ENCODE measurements at regions not wholly inside any gene's neighbourhood (a gene's known extent, or its start where the extent isn't known, plus 50 kb on each side); places are given as distances from the start of the nearest gene placed in this dataset.
"Not testable (repeated sequence)": the region's sequence is repeated elsewhere in the genome, so short reads cannot be mapped to it uniquely, and the experiment has no call there.

GRCh38 chr16:64343820-64344443 lies 777.9 kb downstream of the CDH11 start:
- DNase-seq, result not testable (repeated sequence)

- peak in 1 of 2 experiments; percentile 28 for DNase-seq
Observed at GRCh38 chr16:64343061-64343819, 778.6 kb downstream of the CDH11 start.

GRCh38 chr16:64341336-64341735 lies 780.5 kb downstream of the CDH11 start:
- DNase-seq, result not testable (repeated sequence)

GRCh38 chr16:64339052-64339770 lies 782.7 kb downstream of the CDH11 start:
- DNase-seq, result no peak

- DNase-seq, result no peak
Observed at GRCh38 chr16:64321881-64322280, 800.0 kb downstream of the CDH11 start.

- DNase-seq, result no peak
Observed at GRCh38 chr16:64321066-64321465, 800.8 kb downstream of the CDH11 start.

- DNase-seq, result no peak
Observed at GRCh38 chr16:64317601-64318000, 804.3 kb downstream of the CDH11 start.

- no peak for DNase-seq
Observed at GRCh38 chr16:64313726-64314125, 808.1 kb downstream of the CDH11 start.

GRCh38 chr16:64312980-64313379 lies 808.9 kb downstream of the CDH11 start:
- no peak for DNase-seq

- DNase-seq, result no peak
Observed at GRCh38 chr16:64312292-64312691, 809.6 kb downstream of the CDH11 start.

- DNase-seq, result no peak
Observed at GRCh38 chr16:64311241-64311640, 810.6 kb downstream of the CDH11 start.

GRCh38 chr16:64309398-64310110 lies 812.3 kb downstream of the CDH11 start:
- DNase-seq, result no peak

- DNase-seq, result no peak
Observed at GRCh38 chr16:64308721-64309120, 813.1 kb downstream of the CDH11 start.

- no peak for DNase-seq
Observed at GRCh38 chr16:64307431-64307830, 814.4 kb downstream of the CDH11 start.

GRCh38 chr16:64305663-64306062 lies 816.2 kb downstream of the CDH11 start:
- DNase-seq, result no peak

GRCh38 chr16:64304951-64305350 lies 816.9 kb downstream of the CDH11 start:
- DNase-seq, result no peak

- DNase-seq, result no peak
Observed at GRCh38 chr16:64304396-64304795, 817.5 kb downstream of the CDH11 start.

- no peak for DNase-seq
Observed at GRCh38 chr16:64297863-64298600, 823.8 kb downstream of the CDH11 start.

GRCh38 chr16:64295466-64295865 lies 826.4 kb downstream of the CDH11 start:
- no peak for DNase-seq

GRCh38 chr16:64292953-64293352 lies 828.9 kb downstream of the CDH11 start:
- DNase-seq, result no peak

- DNase-seq, result no peak
Observed at GRCh38 chr16:64292161-64292560, 829.7 kb downstream of the CDH11 start.

- DNase-seq, result no peak
Observed at GRCh38 chr16:64290461-64290860, 831.4 kb downstream of the CDH11 start.
